GM12865 (cell line): ENCODE measurements at regions not wholly inside any gene's neighbourhood (a gene's known extent, or its start where the extent isn't known, plus 50 kb on each side); places are given as distances from the start of the nearest gene placed in this dataset.

Experiments used
- DNase-seq: peaks from one replicate; pipeline ENCODE4 v3.0.0; 2010; ENCODE audit warnings: low read depth
- H3K4me3 ChIP-seq: 2 replicates; pipeline ENCODE4 v1.5.1; 2011; ENCODE audit warnings: mild to moderate bottlenecking, low read depth, low read length, control low read depth
- CTCF ChIP-seq: IDR thresholded peaks from 2 replicates; pipeline ENCODE4 v1.5.1; 2011; ENCODE audit warnings: low read length, control low read depth, low read depth, inconsistent platforms; ENCODE audit not compliant: insufficient read depth; ENCODE audit errors: missing control alignments

GRCh38 chr13:22489771-22490170 is 691.0 kb upstream of the SGCG start:
- no peak for TF ChIP-seq CTCF
- DNase-seq = no peak
- no peak overlapping the region for H3K4me3 ChIP-seq

GRCh38 chr13:22495819-22496218 is 685.0 kb upstream of the SGCG start:
- no peak for DNase-seq
- TF ChIP-seq CTCF = no peak
- H3K4me3 ChIP-seq = no peak overlapping the region

- DNase-seq = no peak
- H3K4me3 ChIP-seq = no peak overlapping the region
- TF ChIP-seq CTCF = no peak
Measured at GRCh38 chr13:22496803-22497508, 683.8 kb upstream of the SGCG start.

DNA sequence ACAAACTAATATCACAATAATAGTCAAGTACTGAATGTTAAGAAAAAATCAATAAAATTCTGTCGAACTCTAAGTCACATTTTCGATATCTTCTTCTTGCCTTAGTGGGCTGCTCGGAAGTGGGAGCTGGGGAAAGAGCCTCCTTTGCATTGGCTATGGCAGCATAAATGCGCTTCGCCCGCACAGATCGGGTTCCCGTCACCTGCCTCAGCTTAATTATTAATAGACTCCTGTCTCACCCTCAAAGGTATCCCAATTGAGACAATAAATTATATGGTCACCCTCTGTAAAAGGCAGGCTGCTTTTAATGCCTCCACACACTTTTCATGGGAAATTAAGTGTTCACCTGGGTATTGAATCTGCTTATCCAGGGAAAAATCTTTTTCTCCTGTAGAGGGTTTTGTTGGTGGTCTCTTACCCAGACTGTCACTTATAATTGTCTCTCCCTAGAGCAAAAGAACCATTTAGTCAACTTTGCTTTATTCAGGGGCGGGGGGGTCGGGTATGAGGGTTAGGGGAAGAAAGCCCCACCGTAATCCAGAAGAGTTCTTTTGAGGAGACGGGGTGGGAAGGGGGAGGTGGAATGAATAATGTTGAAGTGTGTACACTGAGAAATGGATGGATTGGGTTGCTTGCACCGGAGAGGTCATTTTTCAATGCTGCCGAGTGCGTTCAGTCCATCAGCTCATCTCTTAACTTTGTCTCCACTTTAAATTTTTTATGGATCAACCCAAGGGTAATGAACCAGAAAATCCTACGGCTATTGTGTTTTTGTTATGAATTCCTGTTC is 682.6 kb upstream of the SGCG start:
- TF ChIP-seq CTCF = no peak
- no peak for DNase-seq
- H3K4me3 ChIP-seq = peak overlapping the region; percentile 36

- TF ChIP-seq CTCF = no peak
- no peak for DNase-seq
- no peak overlapping the region for H3K4me3 ChIP-seq
Measured at GRCh38 chr13:22499919-22500318, 680.9 kb upstream of the SGCG start.

- no peak for TF ChIP-seq CTCF
- DNase-seq = no peak
- H3K4me3 ChIP-seq = no peak overlapping the region
Measured at GRCh38 chr13:22505489-22505888, 675.3 kb upstream of the SGCG start.
